OCI-LY3 (cell line): ENCODE measurements at regions not wholly inside any gene's neighbourhood (a gene's known extent, or its start where the extent isn't known, plus 50 kb on each side); places are given as distances from the start of the nearest gene placed in this dataset.

Experiments used
- H2AFZ ChIP-seq: fragments of 200-600, 300-600 bp; shearing (Covaris generic); 2 replicates; pipeline ENCODE4 v1.6.0; 2014; ENCODE audit warnings: antibody characterized with exemption, low read depth, low read length
- H3K27ac ChIP-seq: fragments of 200-600, 300-600 bp; sonication (generic); 2 replicates; pipeline ENCODE4 v1.5.1; 2014; ENCODE audit warnings: mild to moderate bottlenecking, low read length, moderate library complexity, mixed read lengths
- H3K27me3 ChIP-seq: fragments of 200-600, 300-600 bp; sonication (generic); 2 replicates; pipeline ENCODE4 v1.6.1; 2014; ENCODE audit warnings: low read depth, low read length, mixed read lengths
- H3K36me3 ChIP-seq: fragments of 200-600, 300-600 bp; sonication (generic); replicated peaks from 2 replicates; pipeline ENCODE3; 2014; ENCODE audit warnings: low read depth, low read length, mixed read lengths
- H3K4me1 ChIP-seq: fragments of 300-600, 200-600 bp; sonication (generic); 2 replicates; pipeline ENCODE4 v1.6.1; 2014; ENCODE audit warnings: low read length, mixed read lengths
- H3K4me2 ChIP-seq: fragments of 200-600, 300-600 bp; sonication (generic); 2 replicates; pipeline ENCODE4 v1.6.1; 2014; ENCODE audit warnings: low read length, mixed read lengths
- H3K4me3 ChIP-seq: fragments of 300-600, 200-600 bp; sonication (generic); 2 replicates; pipeline ENCODE4 v1.5.1; 2014; ENCODE audit warnings: antibody characterized with exemption, mild to moderate bottlenecking, low read length, moderate library complexity
- H3K79me2 ChIP-seq: fragments of 300-600, 200-600 bp; shearing (Covaris generic); 2 replicates; pipeline ENCODE4 v1.6.1; 2014; ENCODE audit warnings: mild to moderate bottlenecking, low read length, mixed read lengths
- H3K9ac ChIP-seq: fragments of 300-600, 200-600 bp; shearing (Covaris generic); 2 replicates; pipeline ENCODE4 v1.6.0; 2014; ENCODE audit warnings: mild to moderate bottlenecking, low read length, moderate library complexity
- H3K9me3 ChIP-seq: fragments of 200-600, 300-600 bp; shearing (Covaris generic); 2 replicates; pipeline ENCODE4 v1.6.1; 2014; ENCODE audit warnings: low read length, mixed read lengths; ENCODE audit not compliant: insufficient read depth
- H4K20me1 ChIP-seq: fragments of 200-600, 300-600 bp; sonication (generic); 2 replicates; pipeline ENCODE4 v1.6.1; 2016; ENCODE audit warnings: low read length, mixed read lengths; ENCODE audit not compliant: insufficient read depth
- EZH2phosphoT487 ChIP-seq: fragments of 200-600 bp; shearing (Covaris generic); IDR thresholded peaks from 2 replicates; pipeline ENCODE4 v1.6.1; 2018; ENCODE audit warnings: antibody characterized with exemption, mixed run types, low read depth
- TF ChIP-seq, protein P1 (sequence below): fragments of 200-600, 300-600 bp; sonication (generic); IDR thresholded peaks from 2 replicates; pipeline ENCODE4 v1.5.1; 2014; ENCODE audit warnings: antibody characterized with exemption, low read length, low read depth

DNA sequence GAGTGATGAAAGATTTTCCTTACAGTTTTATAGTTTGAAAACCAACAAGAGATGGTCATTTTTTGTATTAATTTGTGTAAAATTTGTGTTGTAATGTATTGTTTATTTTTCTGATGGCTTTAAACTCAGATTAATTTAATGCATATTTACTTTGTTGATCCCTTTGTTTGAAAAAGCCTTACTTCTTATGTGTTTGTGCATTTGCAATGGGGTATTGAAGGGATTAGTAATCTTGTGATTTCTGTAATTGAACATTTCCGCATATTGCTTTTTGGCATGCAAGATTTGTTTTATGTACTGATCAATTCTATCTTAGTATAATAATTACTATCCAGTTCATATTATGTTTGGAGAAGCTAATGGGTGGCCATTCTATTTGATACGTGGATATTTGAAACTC, 98.4 kb upstream of the ROBO1 start:
- Histone ChIP-seq H3K27me3 (no peaks in the 10 kb centered on the region), H3K9ac (no peak overlapping the region), H3K4me1 (no peaks in the 10 kb centered on the region), H3K79me2 (no peaks in the 10 kb centered on the region), H4K20me1 (no peaks in the 10 kb centered on the region), H2AFZ (no peak overlapping the region), H3K27ac (no peak overlapping the region), H3K4me3 (no peak overlapping the region), H3K4me2 (no peak overlapping the region), H3K36me3 (no peaks in the 10 kb centered on the region), H3K9me3 (no peaks in the 10 kb centered on the region)
- TF ChIP-seq, protein P1, sequence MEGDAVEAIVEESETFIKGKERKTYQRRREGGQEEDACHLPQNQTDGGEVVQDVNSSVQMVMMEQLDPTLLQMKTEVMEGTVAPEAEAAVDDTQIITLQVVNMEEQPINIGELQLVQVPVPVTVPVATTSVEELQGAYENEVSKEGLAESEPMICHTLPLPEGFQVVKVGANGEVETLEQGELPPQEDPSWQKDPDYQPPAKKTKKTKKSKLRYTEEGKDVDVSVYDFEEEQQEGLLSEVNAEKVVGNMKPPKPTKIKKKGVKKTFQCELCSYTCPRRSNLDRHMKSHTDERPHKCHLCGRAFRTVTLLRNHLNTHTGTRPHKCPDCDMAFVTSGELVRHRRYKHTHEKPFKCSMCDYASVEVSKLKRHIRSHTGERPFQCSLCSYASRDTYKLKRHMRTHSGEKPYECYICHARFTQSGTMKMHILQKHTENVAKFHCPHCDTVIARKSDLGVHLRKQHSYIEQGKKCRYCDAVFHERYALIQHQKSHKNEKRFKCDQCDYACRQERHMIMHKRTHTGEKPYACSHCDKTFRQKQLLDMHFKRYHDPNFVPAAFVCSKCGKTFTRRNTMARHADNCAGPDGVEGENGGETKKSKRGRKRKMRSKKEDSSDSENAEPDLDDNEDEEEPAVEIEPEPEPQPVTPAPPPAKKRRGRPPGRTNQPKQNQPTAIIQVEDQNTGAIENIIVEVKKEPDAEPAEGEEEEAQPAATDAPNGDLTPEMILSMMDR, result no peak
- no peak for TF ChIP-seq EZH2phosphoT487

DNA sequence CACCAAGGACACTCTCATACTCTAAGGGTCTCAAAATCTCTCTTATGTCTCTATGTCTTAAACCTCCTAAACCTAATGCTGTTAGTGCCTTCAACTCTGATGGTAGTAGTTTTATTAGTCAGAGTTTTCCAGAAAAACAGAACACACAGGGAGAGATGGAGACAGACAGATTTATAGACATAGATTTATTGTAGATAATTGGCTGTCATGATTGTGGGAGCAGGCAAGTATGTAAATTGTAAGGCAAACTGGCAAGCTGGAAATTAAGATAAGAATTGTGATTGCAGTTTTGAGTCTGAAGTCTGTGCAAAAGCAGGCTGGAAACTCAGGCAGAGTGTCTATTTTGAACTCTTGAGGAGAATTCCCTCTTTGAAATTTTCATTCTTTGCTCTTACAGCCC, 96.3 kb upstream of the ROBO1 start:
- Histone ChIP-seq H3K9me3 (no peaks in the 10 kb centered on the region), H3K27me3 (no peaks in the 10 kb centered on the region), H3K79me2 (no peaks in the 10 kb centered on the region), H3K27ac (no peak overlapping the region), H3K4me2 (no peak overlapping the region), H3K4me1 (no peaks in the 10 kb centered on the region), H3K4me3 (no peak overlapping the region), H2AFZ (no peak overlapping the region), H4K20me1 (no peaks in the 10 kb centered on the region), H3K9ac (no peak overlapping the region), H3K36me3 (no peaks in the 10 kb centered on the region)
- TF ChIP-seq, protein P1, result no peak
- no peak for TF ChIP-seq EZH2phosphoT487

DNA sequence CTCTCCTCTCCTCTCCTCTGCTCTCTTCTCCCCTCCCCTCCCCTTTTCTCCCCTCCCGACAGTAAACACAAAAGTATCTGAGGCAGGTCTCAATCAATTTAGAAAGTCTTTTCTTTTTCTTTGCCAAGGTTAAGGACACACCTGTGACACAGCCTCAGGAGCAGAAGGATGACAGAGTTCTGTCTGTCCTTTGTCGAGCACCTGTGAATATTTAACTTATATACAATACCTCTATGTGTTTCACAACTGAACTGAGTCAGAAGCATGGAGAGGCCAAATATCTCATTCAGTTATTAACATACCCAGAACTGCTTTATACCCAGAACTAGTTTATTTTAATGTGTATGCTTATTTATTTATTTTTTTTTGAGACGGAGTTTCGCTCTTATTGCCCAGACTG, 81.1 kb upstream of the ROBO1 start:
- Histone ChIP-seq H3K79me2 (no peaks in the 10 kb centered on the region), H3K9ac (no peak overlapping the region), H3K27me3 (no peaks in the 10 kb centered on the region), H3K27ac (no peak overlapping the region), H2AFZ (no peak overlapping the region), H3K4me2 (no peak overlapping the region), H3K36me3 (no peaks in the 10 kb centered on the region), H3K4me3 (no peak overlapping the region), H3K4me1 (no peaks in the 10 kb centered on the region), H3K9me3 (no peaks in the 10 kb centered on the region), H4K20me1 (no peaks in the 10 kb centered on the region)
- TF ChIP-seq EZH2phosphoT487, result no peak
- TF ChIP-seq, protein P1, result no peak

DNA sequence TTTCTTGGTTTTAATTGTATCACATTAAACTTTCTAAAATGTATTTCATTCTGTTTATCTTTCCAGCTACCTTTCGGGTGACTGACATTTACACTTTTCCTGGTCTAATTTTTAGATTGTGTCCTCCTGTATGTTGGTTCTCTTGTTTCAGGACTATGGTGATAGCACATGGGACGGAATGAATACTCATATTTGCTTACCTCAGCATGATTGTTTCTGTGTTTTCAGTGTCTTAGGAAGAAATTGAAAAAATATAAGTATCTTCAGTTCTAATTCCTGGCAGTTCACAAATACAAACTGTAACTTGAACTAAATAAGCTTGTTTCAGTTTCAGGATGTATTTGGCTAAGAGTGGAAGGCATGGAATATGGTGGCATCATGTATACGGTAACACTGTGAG, 80.1 kb upstream of the ROBO1 start:
- Histone ChIP-seq H3K36me3 (no peaks in the 10 kb centered on the region), H3K4me3 (no peak overlapping the region), H3K27me3 (no peaks in the 10 kb centered on the region), H3K4me2 (no peak overlapping the region), H3K9me3 (no peaks in the 10 kb centered on the region), H3K4me1 (no peaks in the 10 kb centered on the region), H4K20me1 (no peaks in the 10 kb centered on the region), H2AFZ (0 out of 2 replicates have a peak overlapping the region, but pooled peaks have one; percentile 33), H3K79me2 (no peaks in the 10 kb centered on the region), H3K9ac (no peak overlapping the region), H3K27ac (no peak overlapping the region)
- TF ChIP-seq, protein P1, result no peak
- TF ChIP-seq EZH2phosphoT487, result no peak
